H1 (cell line): ENCODE measurements at regions not wholly inside any gene's neighbourhood (a gene's known extent, or its start where the extent isn't known, plus 50 kb on each side); places are given as distances from the start of the nearest gene placed in this dataset.

ENCODE experiments used
- CTCF ChIA-PET: fragments of 300-600 bp; sonication (Branson Sonifier 250); formaldehyde crosslinking; loops from one replicate; lab custom pipeline; 2021; ENCODE audit not compliant: partially characterized antibody; lab: Charles Lee
- POLR2A ChIA-PET: fragments of 300-600 bp; sonication (Branson Sonifier 250); formaldehyde crosslinking; loops from one replicate; lab custom pipeline; 2021; ENCODE audit warnings: inconsistent platforms; ENCODE audit not compliant: partially characterized antibody; lab: Charles Lee
- DNase-seq, 2 experiments: peaks; one replicate each; pipeline versions ENCODE4 v3.0.0 to v3.0.0-alpha.2; 2010 to 2022; ENCODE audit warnings: low spot score in 2 of 2, low read depth in 1 of 2, mixed read lengths in 1 of 2
- FAIRE-seq: peaks from 2 replicates; lab custom pipeline; 2011; peaks lifted over from hg19 to GRCh38; lab: Jason Lieb, UNC
- H2AFZ ChIP-seq: 2 replicates; pipeline ENCODE4 v1.8.1; 2012; ENCODE audit warnings: low read length, inconsistent platforms
- H2AK5ac ChIP-seq: 2 replicates; pipeline ENCODE4 v1.6.1; 2013; ENCODE audit warnings: low read depth, low read length
- H2BK120ac ChIP-seq: replicated peaks from 2 replicates; pipeline ENCODE3; 2013; ENCODE audit warnings: low read depth, low read length, inconsistent platforms
- H2BK12ac ChIP-seq: 2 replicates; pipeline ENCODE4 v1.6.1; 2013; ENCODE audit warnings: low read depth, low read length
- H2BK15ac ChIP-seq: 2 replicates; pipeline ENCODE4 v1.6.1; 2013; ENCODE audit warnings: low read length
- H2BK20ac ChIP-seq: 2 replicates; pipeline ENCODE4 v1.6.1; 2013; ENCODE audit warnings: low read length
- H2BK5ac ChIP-seq: 2 replicates; pipeline ENCODE4 v1.6.1; 2013; ENCODE audit warnings: low read depth, low read length
- H3K14ac ChIP-seq: 2 replicates; pipeline ENCODE4 v1.6.1; 2013; ENCODE audit warnings: inconsistent platforms; ENCODE audit not compliant: insufficient read length
- H3K18ac ChIP-seq: 2 replicates; pipeline ENCODE4 v1.6.1; 2013; ENCODE audit warnings: low read length; ENCODE audit errors: extremely low read depth
- H3K23ac ChIP-seq: 2 replicates; pipeline ENCODE4 v1.6.1; 2013; ENCODE audit warnings: inconsistent platforms; ENCODE audit not compliant: insufficient read length
- H3K23me2 ChIP-seq: 2 replicates; pipeline ENCODE4 v1.6.1; 2013; ENCODE audit warnings: low read depth, low read length
- H3K27ac ChIP-seq: 2 replicates; pipeline ENCODE4 v1.6.1; 2011; ENCODE audit warnings: low read depth, low read length, inconsistent platforms
- H3K27me3 ChIP-seq, 4 experiments: replicated peaks in 1 of 4; 1 replicate in 1 of 4; 2 replicates in 3 of 4; pipeline versions ENCODE4 v1.6.1 to v1.8.1; 2011 to 2013; ENCODE audit warnings: low read length in 3 of 4, mild to moderate bottlenecking in 3 of 4, inconsistent platforms in 2 of 4, mixed read lengths in 2 of 4, moderate library complexity in 1 of 4; ENCODE audit not compliant: control insufficient read depth in 3 of 4, insufficient read depth in 3 of 4; ENCODE audit errors: extremely low read depth in 1 of 4
- H3K36me3 ChIP-seq, 4 experiments: 2 replicates each; pipeline versions ENCODE4 v1.6.1 to v1.8.1; 2011 to 2013; ENCODE audit warnings: mild to moderate bottlenecking in 4 of 4, low read length in 3 of 4, moderate library complexity in 2 of 4, control low read depth in 1 of 4, inconsistent platforms in 1 of 4; ENCODE audit not compliant: insufficient read depth in 4 of 4, control insufficient read depth in 2 of 4
- H3K4ac ChIP-seq: replicated peaks from 2 replicates; pipeline ENCODE3; 2013; ENCODE audit warnings: low read length, low read depth, mixed read lengths, inconsistent platforms; ENCODE audit not compliant: insufficient read length
- H3K4me1 ChIP-seq, 4 experiments: replicated peaks in 1 of 4; 1 replicate in 1 of 4; 2 replicates in 3 of 4; pipeline versions ENCODE4 v1.6.1 to v1.8.1; 2011 to 2013; ENCODE audit warnings: low read length in 3 of 4, inconsistent platforms in 2 of 4, mixed read lengths in 1 of 4; ENCODE audit not compliant: insufficient read depth in 4 of 4, control insufficient read depth in 3 of 4
- H3K4me2 ChIP-seq, 2 experiments: 2 replicates each; pipeline versions ENCODE4 v1.6.1 to v1.8.1; 2011 to 2013; ENCODE audit warnings: low read depth in 2 of 2, low read length in 2 of 2, control low read depth in 1 of 2, inconsistent platforms in 1 of 2, mild to moderate bottlenecking in 1 of 2; ENCODE audit not compliant: insufficient read depth in 1 of 2
- H3K4me3 ChIP-seq, 4 experiments: fragments of 200-600, 300-600 bp in 1 of 4; sonication (generic), shearing (Covaris generic), sonication (Bioruptor Twin) in 1 of 4; 2 replicates each; pipeline versions ENCODE4 v1.5.1 to v1.8.1; 2011 to 2016; ENCODE audit warnings: low read length in 4 of 4, low read depth in 3 of 4, control low read depth in 2 of 4, inconsistent platforms in 2 of 4, mild to moderate bottlenecking in 2 of 4, mixed read lengths in 1 of 4, moderate library complexity in 1 of 4; ENCODE audit not compliant: insufficient read depth in 2 of 4; ENCODE audit errors: extremely low read depth in 1 of 4
- H3K56ac ChIP-seq: replicated peaks from 2 replicates; pipeline ENCODE3; 2013; ENCODE audit warnings: low read depth, mild to moderate bottlenecking, mixed read lengths, low read length, inconsistent platforms; ENCODE audit not compliant: insufficient read length
- H3K79me1 ChIP-seq: 2 replicates; pipeline ENCODE4 v1.6.1; 2013; ENCODE audit warnings: low read depth, low read length, control low read depth
- H3K79me2 ChIP-seq, 2 experiments: 2 replicates each; pipeline versions ENCODE4 v1.6.1 to v1.8.1; 2012 to 2013; ENCODE audit warnings: low read length in 2 of 2, mild to moderate bottlenecking in 2 of 2, inconsistent platforms in 1 of 2; ENCODE audit not compliant: insufficient read depth in 2 of 2, control insufficient read depth in 1 of 2
- H3K9ac ChIP-seq, 4 experiments: replicated peaks in 1 of 4; 1 replicate in 1 of 4; 2 replicates in 3 of 4; pipeline versions ENCODE4 v1.6.1 to v1.8.1; 2011 to 2013; ENCODE audit warnings: low read depth in 3 of 4, low read length in 3 of 4, control low read depth in 2 of 4, mild to moderate bottlenecking in 2 of 4, moderate library complexity in 2 of 4, inconsistent platforms in 1 of 4; ENCODE audit errors: extremely low read depth in 1 of 4
- H3K9me3 ChIP-seq, 2 experiments: 2 replicates each; pipeline versions ENCODE4 v1.6.1 to v1.8.1; 2012 to 2013; ENCODE audit warnings: mild to moderate bottlenecking in 2 of 2, moderate library complexity in 2 of 2, control low read depth in 1 of 2, inconsistent platforms in 1 of 2, low read depth in 1 of 2, low read length in 1 of 2, mixed read lengths in 1 of 2; ENCODE audit not compliant: insufficient read depth in 2 of 2
- H4K20me1 ChIP-seq, 2 experiments: replicated peaks in 1 of 2; 2 replicates each; pipeline versions ENCODE3 to v1.8.1; 2011 to 2013; ENCODE audit warnings: inconsistent platforms in 2 of 2, low read length in 2 of 2, mild to moderate bottlenecking in 1 of 2; ENCODE audit not compliant: insufficient read depth in 2 of 2, control insufficient read depth in 1 of 2
- H4K5ac ChIP-seq: 2 replicates; pipeline ENCODE4 v1.6.1; 2013; ENCODE audit warnings: low read length, low read depth, mixed read lengths, inconsistent platforms; ENCODE audit not compliant: insufficient read length
- H4K8ac ChIP-seq: 2 replicates; pipeline ENCODE4 v1.8.0; 2013; ENCODE audit warnings: mild to moderate bottlenecking, moderate library complexity, low read length, inconsistent platforms; ENCODE audit not compliant: insufficient read depth; ENCODE audit errors: extremely low read depth
- H4K91ac ChIP-seq: replicated peaks from 2 replicates; pipeline ENCODE3; 2013; ENCODE audit warnings: low read length, mixed read lengths, inconsistent platforms; ENCODE audit not compliant: insufficient read length
- CHD1 ChIP-seq: IDR thresholded peaks from 2 replicates; pipeline ENCODE4 v1.6.1; 2012; ENCODE audit warnings: low read depth, low read length, improper control_type of control experiment
- EP300 ChIP-seq, 2 experiments: IDR thresholded peaks; 1 replicate in 1 of 2; 2 replicates in 1 of 2; pipeline ENCODE4 v1.6.1; 2011 to 2012; ENCODE audit warnings: low read depth in 2 of 2, low read length in 2 of 2, mild to moderate bottlenecking in 2 of 2, borderline replicate concordance in 1 of 2, inconsistent platforms in 1 of 2, moderate library complexity in 1 of 2
- KDM1A ChIP-seq: fragments of 200-600, 300-600 bp; sonication (generic); IDR thresholded peaks from 2 replicates; pipeline ENCODE4 v1.7.1; 2016; ENCODE audit warnings: mild to moderate bottlenecking, low read length, borderline replicate concordance
- MAFK ChIP-seq: IDR thresholded peaks from 2 replicates; pipeline ENCODE4 v1.6.1; 2012; ENCODE audit warnings: low read depth, mild to moderate bottlenecking, improper control_type of control experiment, low read length
- PHF8 ChIP-seq: fragments of 200-600 bp; sonication (generic); conservative IDR thresholded peaks from 2 replicates; pipeline ENCODE4 v1.7.1; 2012; ENCODE audit warnings: low read depth, mild to moderate bottlenecking, inconsistent platforms, low read length, moderate library complexity
- RXRA ChIP-seq: IDR thresholded peaks from 2 replicates; pipeline ENCODE4 v1.6.1; 2011; ENCODE audit warnings: low read depth, mild to moderate bottlenecking, low read length, moderate library complexity; ENCODE audit not compliant: insufficient read depth
- SRF ChIP-seq: IDR thresholded peaks from 2 replicates; pipeline ENCODE4 v1.6.1; 2011; ENCODE audit warnings: mild to moderate bottlenecking, low read depth, low read length, moderate library complexity
- WGBS, 2 experiments: shearing (Covaris generic) in 1 of 2; methylation state at CpG; one replicate each; pipeline versions ENCODE4 v1.1.6 to v1.1.7; 2013 to 2015; ENCODE audit warnings: low lambda C conversion rate in 2 of 2, mixed read lengths in 2 of 2, inconsistent platforms in 1 of 2, low coverage in 1 of 2, missing lambda C conversion rate in 1 of 2; ENCODE audit not compliant: insufficient replicate concordance in 2 of 2, insufficient coverage in 1 of 2, insufficient read length in 1 of 2; ENCODE audit errors: extremely low coverage in 1 of 2, missing lambda C conversion rate in 1 of 2; 5-methylcytosine and 5-hydroxymethylcytosine counted together
- TF ChIP-seq, protein P1 (sequence below): IDR thresholded peaks from 2 replicates; pipeline ENCODE4 v1.6.1; 2012; ENCODE audit warnings: inconsistent platforms

- no peak for FAIRE-seq
- WGBS, 2 experiments = 86% methylated on average over 6 of the region's 6 CpGs; no CpG with 5 or more reads in 1 of the 2 experiments
These were observed 206.0 kb downstream of the DMRT2 start for GRCh38 chr9:1256178-1256577.

More at GRCh38 chr9:1256178-1256577, 206.0 kb downstream of the DMRT2 start:
- Histone ChIP-seq H2BK20ac (no peak overlapping the region), H3K23ac (no peak overlapping the region), H3K4me2 (no peak overlapping the region), H2BK15ac (no peak overlapping the region), H3K14ac (no peak overlapping the region), H3K9me3 (peaks cover 79 to 81% of the 10 kb centered on the region in 2 experiments), H2BK12ac (no peak overlapping the region), H3K36me3 (no peaks in the 10 kb centered on the region), H3K27ac (no peak overlapping the region), H3K9ac (no peak overlapping the region), H2AFZ (no peak overlapping the region), H3K79me2 (no peaks in the 10 kb centered on the region), H3K27me3 (no peaks in the 10 kb centered on the region), H3K4ac (no peak overlapping the region), H3K18ac (no peak overlapping the region), H4K20me1 (no peaks in the 10 kb centered on the region), H4K5ac (no peak overlapping the region), H2AK5ac (no peak overlapping the region), H2BK120ac (no peak overlapping the region), H4K91ac (no peak overlapping the region), H3K56ac (no peak overlapping the region), H3K23me2 (no peaks in the 10 kb centered on the region), H4K8ac (no peak overlapping the region), H3K4me1 (no peaks in the 10 kb centered on the region), H3K79me1 (no peaks in the 10 kb centered on the region), H2BK5ac (no peak overlapping the region), H3K4me3 (no peak overlapping the region)
- CTCF ChIA-PET = no interaction called here
- TF ChIP-seq, protein P1, sequence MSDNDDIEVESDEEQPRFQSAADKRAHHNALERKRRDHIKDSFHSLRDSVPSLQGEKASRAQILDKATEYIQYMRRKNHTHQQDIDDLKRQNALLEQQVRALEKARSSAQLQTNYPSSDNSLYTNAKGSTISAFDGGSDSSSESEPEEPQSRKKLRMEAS = no peak
- TF ChIP-seq SRF (no peak), PHF8 (no peak), EP300 (IDR thresholded peaks at IDR 0.05; ENCODE audit: borderline replicate concordance in 1 of 2, low read depth in 2 of 2, low read length in 2 of 2) (no peak), CHD1 (no peak), RXRA (no peak), KDM1A (no peak), MAFK (no peak)
- TF ChIP-seq, all 59 proteins: peak for 0
- DNase-seq = no peak
- POLR2A ChIA-PET = no interaction called here
